Left ventricle myocardium superior (tissue), 1 donor: ENCODE measurements at regions not wholly inside any gene's neighbourhood (a gene's known extent, or its start where the extent isn't known, plus 50 kb on each side); places are given as distances from the start of the nearest gene placed in this dataset.

ENCODE experiments used
- ATAC-seq: fragments of 200-7000 bp; cut with Tn5 transposase; one replicate; pipeline ENCODE4 v1.9.1; 2020; ENCODE audit warnings: mild to moderate bottlenecking, moderate library complexity
- DNase-seq: peaks from one replicate; pipeline ENCODE4 v3.0.0-alpha.2; 2020
- intact Hi-C: fragments of 100-400 bp; cut with micrococcal nuclease; formaldehyde crosslinking; loops from one replicate; pipeline ENCODE4 v1.11.0; 2022
- donor health status: DM: no; HTN: yes; CAD: no; lungs with severe emphysema.

DNA sequence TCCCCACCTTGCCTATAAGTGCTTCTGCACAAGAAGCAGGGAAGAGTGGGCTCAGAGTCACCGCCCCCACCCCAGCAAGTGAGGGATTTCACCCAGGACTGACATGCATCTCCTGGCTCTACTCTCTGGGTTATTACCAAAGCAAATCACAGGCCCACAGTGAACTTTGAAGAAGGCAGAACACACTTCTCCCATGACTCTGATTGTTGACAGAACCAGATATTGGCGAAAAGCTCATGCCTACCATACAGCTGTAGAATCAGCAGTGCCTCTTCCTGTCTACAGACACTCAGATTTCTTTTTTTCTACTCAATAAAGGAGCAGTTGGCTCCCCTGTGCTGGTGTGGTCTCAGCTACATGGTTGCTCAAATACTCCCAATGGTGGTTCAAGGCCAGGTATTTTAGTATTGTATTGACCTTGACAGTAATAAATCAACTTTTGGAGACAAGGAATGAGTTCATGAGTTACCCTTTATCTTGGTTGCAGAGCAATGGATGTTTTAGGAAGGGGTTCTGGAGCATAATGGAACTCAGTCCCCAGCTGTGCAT is 512.9 kb upstream of the ID2 start:
- no peak for ATAC-seq

GRCh38 chr2:8169443-8169842 is 512.4 kb upstream of the ID2 start:
- DNase-seq (no peak), ATAC-seq (no peak)
- intact Hi-C loops = no loop called here

More for the DNA sequence above, 512.9 kb upstream of the ID2 start:
- intact Hi-C loops = no loop called here
- no peak for DNase-seq

DNA sequence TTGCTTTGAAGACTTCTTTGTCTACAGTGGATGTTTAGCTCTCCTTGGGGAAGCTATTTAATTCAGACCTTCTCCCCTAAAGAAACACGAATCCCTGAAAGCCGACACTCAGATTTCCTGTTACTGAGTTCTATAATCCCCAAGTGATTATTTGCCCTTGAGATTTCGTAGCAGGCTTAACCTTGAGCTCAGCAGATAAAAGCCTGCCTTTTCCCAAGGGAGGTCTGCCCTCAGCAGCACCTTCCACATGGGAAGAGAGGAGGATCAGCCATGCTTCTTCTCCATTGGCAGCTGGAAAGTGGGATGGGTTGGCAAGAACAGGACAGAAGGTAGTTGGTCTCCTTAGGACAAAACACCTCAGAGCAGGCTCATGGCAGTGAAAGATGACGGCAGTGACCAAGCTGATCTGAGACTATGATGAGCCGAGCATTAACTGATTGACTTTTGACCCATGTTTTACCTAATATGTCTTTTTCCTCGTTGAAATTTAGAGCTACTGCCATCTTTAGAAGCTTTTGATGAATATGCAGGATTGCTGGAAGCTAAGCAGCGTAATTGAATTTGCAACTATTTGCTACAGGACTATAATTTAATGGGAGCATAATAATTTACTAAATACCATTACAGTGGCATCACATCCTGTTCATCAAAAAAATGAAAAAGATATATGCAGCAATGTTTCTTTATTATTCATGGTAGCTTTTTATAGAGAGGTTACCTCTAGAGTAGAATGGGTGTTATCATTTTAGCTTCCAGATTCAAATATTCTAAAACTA is 511.1 kb upstream of the ID2 start:
- intact Hi-C loops = no loop called here
- DNase-seq (no peak), ATAC-seq (no peak)

GRCh38 chr2:8171608-8172007 is 510.2 kb upstream of the ID2 start:
- intact Hi-C loops = no loop called here
- DNase-seq (no peak), ATAC-seq (peak; percentile 48)

GRCh38 chr2:8172661-8173060 is 509.2 kb upstream of the ID2 start:
- intact Hi-C loops = no loop called here
- no peak for ATAC-seq

DNA sequence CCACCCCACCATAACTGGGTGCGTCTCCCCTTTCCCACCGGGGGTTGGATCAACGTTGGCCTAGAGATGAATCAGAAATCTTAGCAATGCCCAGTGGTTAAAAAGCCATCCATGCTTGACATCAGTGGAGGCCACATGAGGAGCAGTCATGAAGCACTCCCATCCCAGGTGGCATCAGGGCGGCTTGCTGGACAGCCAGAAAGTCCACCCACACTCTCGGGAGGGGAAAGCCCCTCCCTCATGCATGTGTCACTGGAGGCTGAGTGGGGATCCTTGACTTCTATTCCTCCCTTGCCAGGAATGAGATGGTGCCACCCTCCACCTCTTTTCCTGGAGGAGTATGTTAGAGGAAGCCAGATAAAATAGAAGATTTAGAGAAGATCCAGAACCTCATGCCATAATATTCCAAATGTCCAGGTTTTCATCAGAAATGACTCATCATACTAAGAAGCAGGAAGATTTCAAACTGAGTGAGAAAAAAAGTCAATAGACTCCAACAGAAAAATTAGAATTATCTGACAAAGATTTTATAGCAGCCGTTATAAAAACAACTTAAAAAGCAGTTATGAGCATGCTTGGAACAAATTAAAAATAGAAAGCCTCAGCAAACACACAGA is 507.1 kb upstream of the ID2 start:
- intact Hi-C loops = no loop called here
- no peak for DNase-seq
- ATAC-seq = peak; percentile 22

More at GRCh38 chr2:8172661-8173060, 509.2 kb upstream of the ID2 start:
- DNase-seq = no peak

DNA sequence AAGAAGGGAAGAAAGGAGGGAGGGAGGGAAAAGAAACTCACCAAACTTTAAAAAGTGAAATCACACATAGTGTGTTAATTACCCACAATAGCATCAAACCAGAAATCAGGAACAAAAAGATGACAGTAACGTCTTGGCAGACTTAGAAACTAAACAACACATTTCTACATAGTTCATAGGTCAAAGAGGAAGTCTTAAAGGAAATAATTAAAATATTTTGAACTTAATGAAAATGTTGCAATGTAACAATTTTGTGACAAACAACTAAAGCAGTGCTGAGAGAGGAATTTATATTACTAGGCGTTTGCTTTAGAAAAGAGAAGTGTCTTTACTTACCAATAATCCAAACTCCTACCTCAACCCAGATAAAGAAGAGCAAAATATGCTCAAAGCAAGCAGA is 505.0 kb upstream of the ID2 start:
- intact Hi-C loops = no loop called here
- ATAC-seq = peak; percentile 24
- DNase-seq = no peak

DNA sequence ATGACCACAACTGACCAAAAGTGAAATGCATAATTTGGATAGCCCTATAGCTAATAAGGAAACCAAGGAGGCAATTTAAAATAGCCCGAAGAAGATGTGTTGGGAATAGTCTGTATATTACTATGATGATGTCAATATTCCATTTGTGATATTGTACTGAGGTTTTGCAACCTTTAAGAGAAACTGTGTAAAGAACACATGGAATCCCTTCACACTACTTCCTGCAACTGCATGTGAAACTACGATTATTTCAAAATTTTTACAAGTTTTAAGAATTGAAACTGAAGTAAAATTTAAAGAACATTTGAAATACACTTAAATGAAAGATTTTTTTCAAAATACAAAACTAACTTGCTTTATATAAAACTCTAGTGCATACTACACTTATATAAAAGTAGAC is 504.3 kb upstream of the ID2 start:
- no peak for ATAC-seq
- DNase-seq = no peak
- intact Hi-C loops = no loop called here

GRCh38 chr2:8178911-8179310 is 502.9 kb upstream of the ID2 start:
- ATAC-seq = no peak
- DNase-seq = no peak
- intact Hi-C loops = no loop called here

DNA sequence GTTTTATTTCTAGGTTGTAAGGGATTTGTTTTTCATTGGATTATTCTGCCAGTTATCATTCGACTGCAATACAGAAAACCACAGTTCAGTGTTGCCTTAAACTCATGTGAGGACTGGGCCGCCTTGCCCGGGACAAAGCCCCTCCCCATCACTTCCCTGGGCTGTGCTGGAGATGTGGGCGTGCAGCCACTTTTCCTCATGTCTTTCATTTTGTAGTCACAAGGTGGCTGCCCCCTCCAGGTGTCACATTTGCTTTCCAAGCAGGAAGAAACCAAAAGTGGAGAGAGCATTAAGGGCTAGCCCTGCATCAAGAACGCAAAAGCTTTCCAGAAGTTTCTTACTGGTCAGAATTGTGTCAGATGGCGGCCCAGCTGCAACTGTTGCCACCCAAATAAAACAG is 492.5 kb upstream of the ID2 start:
- ATAC-seq (no peak), DNase-seq (no peak)
- intact Hi-C loops = no loop called here

- ATAC-seq (no peak), DNase-seq (no peak)
- intact Hi-C loops = no loop called here
Observed at GRCh38 chr2:8190279-8190678, 491.6 kb upstream of the ID2 start.

DNA sequence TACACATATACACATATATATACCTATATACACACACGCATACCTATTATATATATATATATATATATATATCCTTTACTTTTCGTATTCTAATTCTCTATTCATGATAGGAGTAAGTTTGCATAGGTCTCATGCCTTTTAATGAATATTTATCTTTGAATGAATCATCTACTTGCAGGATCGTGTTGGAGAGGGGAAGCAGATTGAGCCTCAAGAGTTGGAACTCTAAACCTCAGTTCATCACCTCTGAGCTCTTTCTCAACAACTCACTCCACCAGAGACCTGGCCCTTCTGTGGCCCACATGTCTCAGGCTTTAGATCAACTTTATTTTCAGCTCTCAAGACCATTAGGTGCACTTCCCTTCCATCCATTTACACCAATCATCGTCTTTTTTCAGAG is 490.4 kb upstream of the ID2 start:
- DNase-seq (no peak), ATAC-seq (no peak)
- intact Hi-C loops = no loop called here

- no peak for ATAC-seq
- no peak for DNase-seq
- intact Hi-C loops = no loop called here
Observed at GRCh38 chr2:8193146-8193545, 488.7 kb upstream of the ID2 start.

GRCh38 chr2:8193686-8194615 is 487.9 kb upstream of the ID2 start:
- intact Hi-C loops = no loop called here
- DNase-seq = no peak
- ATAC-seq = no peak

- ATAC-seq (no peak), DNase-seq (no peak)
- intact Hi-C loops = no loop called here
Observed at GRCh38 chr2:8195784-8196183, 486.1 kb upstream of the ID2 start.

DNA sequence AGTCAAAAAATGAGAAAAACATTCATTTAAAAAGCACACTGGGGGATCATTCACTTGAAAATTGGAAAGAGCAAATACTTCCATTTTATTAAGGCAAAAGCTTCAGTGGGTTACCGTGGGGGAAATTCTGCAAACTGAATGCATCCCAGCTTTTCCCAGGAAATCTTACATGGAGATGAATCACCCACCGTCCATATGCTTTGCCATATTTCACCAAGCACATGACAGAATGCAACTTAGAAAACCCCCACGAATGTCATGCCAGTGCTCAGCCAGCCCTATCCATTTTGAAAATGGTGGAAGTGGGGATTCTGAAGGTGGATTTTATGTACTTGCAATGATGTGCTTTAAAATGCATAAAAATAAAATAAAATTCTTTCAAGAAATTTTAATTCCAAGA is 485.5 kb upstream of the ID2 start:
- DNase-seq (no peak), ATAC-seq (no peak)
- intact Hi-C loops = no loop called here

DNA sequence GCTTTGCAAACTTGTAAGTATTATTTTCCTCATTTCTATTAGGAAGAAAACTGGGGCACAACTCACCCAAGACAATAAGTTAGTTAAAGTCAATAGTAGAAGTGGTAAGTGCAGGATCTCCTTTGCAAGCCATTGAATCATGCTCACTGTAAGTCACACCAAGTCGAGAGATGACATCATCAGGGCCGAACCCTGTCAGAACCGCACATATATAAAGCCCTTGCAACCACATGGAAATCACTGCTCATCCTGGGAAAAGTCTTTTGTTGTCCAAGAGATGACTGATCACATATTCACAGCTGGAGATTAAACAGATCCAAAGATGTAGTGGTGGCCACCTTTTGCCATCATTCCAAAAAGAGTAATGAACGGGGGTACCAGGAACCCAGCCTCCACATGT is 484.8 kb upstream of the ID2 start:
- no peak for DNase-seq
- no peak for ATAC-seq
- intact Hi-C loops = no loop called here

- intact Hi-C loops = no loop called here
Observed at GRCh38 chr2:8197825-8198224, 484.0 kb upstream of the ID2 start.

DNA sequence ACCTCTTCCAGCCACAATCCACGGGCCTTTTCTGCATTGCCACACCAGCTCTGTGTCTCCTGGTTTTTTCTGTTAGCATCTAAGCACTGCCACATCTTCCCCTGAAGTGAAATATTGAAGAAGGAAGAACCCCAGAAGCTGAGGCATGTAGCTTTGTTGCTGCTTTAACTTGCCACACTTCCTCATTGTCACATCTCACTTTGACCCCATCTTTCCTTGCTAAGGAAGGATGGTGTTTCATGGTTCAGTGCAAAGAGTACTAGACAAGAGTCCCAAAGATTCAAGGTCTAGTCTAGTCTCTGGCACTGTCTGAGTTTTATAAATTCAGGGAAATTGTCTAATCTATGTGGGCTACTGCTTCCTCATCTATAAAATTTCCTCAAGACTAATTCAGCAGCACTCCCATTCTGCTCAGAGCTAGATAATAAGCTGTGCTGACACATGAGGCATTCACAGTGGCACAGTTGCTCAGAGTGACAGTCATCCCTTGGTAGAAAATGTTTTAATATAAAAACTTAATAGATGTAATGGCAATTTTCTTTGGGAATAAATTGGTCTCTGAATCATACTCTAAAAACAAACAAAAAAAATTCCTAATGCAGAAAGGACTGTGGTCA is 483.0 kb upstream of the ID2 start:
- ATAC-seq (no peak), DNase-seq (no peak)
- intact Hi-C loops = no loop called here

More at GRCh38 chr2:8197825-8198224, 484.0 kb upstream of the ID2 start:
- ATAC-seq (no peak), DNase-seq (no peak)
